ENCODE measurements at regions not wholly inside any gene's neighbourhood (a gene's known extent, or its start where the extent isn't known, plus 50 kb on each side); places are given as distances from the start of the nearest gene placed in this dataset.

DNA sequence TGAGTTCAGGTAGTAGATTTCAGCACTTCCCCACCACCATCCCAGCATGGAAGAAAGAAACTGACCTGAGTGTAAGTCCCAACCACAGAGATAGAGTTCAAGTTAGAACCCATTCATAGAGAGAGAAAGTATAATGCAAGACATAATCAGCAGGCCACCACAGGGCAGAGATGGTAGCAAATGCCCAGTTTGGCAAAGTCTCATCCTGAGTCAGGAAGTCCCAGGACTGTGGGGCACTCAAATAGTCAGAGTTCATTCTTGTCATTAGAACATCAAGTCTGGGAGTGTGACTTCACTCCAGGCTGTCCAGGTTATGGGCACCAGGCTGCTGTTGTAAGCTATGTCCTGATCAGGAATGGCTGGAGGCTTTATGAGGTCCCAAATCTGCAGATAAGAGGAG is 72.0 kb upstream of the USP47 start:
- H3K36me3 ChIP-seq (ENCODE audit: low read depth) = no peaks in the 10 kb centered on the region
- peaks cover 9% of the 10 kb centered on the region for H3K27me3 ChIP-seq (ENCODE audit: insufficient read depth, poor library complexity, severe bottlenecking)
- ATAC-seq (ENCODE audit: low read depth) (no peak), DNase-seq (ENCODE audit: low spot score) (no peak)
- no peak overlapping the region for H3K27ac ChIP-seq (ENCODE audit: poor library complexity, severe bottlenecking)
- H3K4me1 ChIP-seq (ENCODE audit: insufficient read depth, poor library complexity, severe bottlenecking) = no peaks in the 10 kb centered on the region
- no peaks in the 10 kb centered on the region for H3K9me3 ChIP-seq (ENCODE audit: severe bottlenecking)
- TF ChIP-seq, protein P1, sequence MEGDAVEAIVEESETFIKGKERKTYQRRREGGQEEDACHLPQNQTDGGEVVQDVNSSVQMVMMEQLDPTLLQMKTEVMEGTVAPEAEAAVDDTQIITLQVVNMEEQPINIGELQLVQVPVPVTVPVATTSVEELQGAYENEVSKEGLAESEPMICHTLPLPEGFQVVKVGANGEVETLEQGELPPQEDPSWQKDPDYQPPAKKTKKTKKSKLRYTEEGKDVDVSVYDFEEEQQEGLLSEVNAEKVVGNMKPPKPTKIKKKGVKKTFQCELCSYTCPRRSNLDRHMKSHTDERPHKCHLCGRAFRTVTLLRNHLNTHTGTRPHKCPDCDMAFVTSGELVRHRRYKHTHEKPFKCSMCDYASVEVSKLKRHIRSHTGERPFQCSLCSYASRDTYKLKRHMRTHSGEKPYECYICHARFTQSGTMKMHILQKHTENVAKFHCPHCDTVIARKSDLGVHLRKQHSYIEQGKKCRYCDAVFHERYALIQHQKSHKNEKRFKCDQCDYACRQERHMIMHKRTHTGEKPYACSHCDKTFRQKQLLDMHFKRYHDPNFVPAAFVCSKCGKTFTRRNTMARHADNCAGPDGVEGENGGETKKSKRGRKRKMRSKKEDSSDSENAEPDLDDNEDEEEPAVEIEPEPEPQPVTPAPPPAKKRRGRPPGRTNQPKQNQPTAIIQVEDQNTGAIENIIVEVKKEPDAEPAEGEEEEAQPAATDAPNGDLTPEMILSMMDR (IDR thresholded peaks at IDR 0.05; ENCODE audit: poor library complexity, severe bottlenecking) = no peak
- H3K4me3 ChIP-seq (ENCODE audit: severe bottlenecking) = no peak overlapping the region

DNA sequence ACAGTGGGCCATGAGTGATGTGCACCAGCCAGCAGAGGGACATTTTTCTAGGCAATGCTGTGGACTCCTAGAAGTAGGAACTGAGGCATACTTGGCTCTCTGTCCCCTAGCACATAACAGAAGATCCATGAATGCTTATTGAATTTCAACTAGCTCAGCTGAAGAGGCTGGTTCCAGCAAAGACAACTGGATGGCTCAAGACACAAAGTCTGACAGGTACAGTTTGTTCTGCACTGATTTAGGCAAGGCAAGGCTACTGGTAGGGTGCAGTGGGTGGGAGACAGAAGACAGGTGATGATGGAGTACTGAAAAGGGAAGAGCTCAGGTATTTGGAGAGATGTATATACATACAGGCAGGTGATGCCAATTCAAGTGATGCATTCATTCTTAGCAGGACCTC is 72.4 kb upstream of the USP47 start:
- TF ChIP-seq, protein P1 (IDR thresholded peaks at IDR 0.05; ENCODE audit: poor library complexity, severe bottlenecking) = no peak
- Histone ChIP-seq H3K27ac (ENCODE audit: poor library complexity, severe bottlenecking) (no peak overlapping the region), H3K4me1 (ENCODE audit: insufficient read depth, poor library complexity, severe bottlenecking) (no peaks in the 10 kb centered on the region), H3K4me3 (ENCODE audit: severe bottlenecking) (no peak overlapping the region), H3K27me3 (ENCODE audit: insufficient read depth, poor library complexity, severe bottlenecking) (peaks cover 12% of the 10 kb centered on the region), H3K9me3 (ENCODE audit: severe bottlenecking) (no peaks in the 10 kb centered on the region), H3K36me3 (ENCODE audit: low read depth) (no peaks in the 10 kb centered on the region)
- ATAC-seq (ENCODE audit: low read depth) = no peak
- DNase-seq (ENCODE audit: low spot score) = no peak

DNA sequence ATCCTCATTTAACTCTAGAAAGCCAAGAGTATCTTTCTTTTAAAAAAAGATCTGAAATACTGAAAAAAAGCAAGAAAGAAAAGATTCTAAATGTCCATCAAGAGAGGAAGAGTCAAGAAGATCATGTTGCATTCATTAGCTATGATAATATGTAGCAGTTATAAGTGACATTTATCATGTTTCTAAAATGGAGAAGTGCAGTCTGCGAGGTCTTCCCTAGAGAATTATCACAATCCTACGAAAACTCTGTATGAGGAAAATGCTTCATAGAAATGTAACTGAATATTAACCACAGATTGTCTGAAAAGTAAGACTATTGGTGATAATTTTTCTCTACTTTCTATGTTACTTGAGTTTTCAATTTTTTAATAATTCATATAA is 77.4 kb upstream of the USP47 start:
- Histone ChIP-seq H3K9me3 (ENCODE audit: severe bottlenecking) (no peaks in the 10 kb centered on the region), H3K36me3 (ENCODE audit: low read depth) (no peaks in the 10 kb centered on the region), H3K4me1 (ENCODE audit: insufficient read depth, poor library complexity, severe bottlenecking) (no peaks in the 10 kb centered on the region), H3K4me3 (ENCODE audit: severe bottlenecking) (no peak overlapping the region), H3K27ac (ENCODE audit: poor library complexity, severe bottlenecking) (no peak overlapping the region), H3K27me3 (ENCODE audit: insufficient read depth, poor library complexity, severe bottlenecking) (peaks cover 7% of the 10 kb centered on the region)
- ATAC-seq (ENCODE audit: low read depth) (no peak), DNase-seq (ENCODE audit: low spot score) (no peak)
- TF ChIP-seq, protein P1 (IDR thresholded peaks at IDR 0.05; ENCODE audit: poor library complexity, severe bottlenecking) = no peak

DNA sequence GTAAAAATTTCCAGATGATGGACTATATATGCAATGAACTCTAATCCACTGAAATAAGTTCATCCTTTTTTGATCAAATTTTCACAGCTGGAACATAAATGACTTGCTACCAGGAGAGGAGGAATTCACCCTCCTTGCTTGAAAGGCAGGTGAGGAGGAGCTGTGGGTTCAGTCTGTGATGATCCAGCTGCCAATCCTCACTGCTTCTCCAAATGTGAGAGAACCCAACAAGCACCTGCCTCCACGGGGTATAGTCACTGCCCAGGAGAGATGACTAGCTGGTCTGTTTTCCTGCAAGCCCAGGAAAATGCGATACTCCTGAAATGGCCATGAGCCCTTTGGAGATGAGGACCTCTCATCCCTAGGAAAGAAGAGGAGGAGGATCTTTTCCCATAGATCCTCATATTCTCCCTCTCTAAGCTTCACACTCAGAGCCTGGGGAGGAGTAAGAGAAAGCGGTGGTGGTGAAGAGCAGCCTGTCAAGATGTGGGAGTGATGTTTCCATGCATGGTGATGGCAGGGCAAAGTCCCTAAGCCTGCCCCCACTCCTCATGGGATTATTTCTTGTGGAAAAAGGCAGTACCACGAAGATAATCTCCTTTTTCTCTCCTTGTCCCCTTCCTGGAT is 77.9 kb upstream of the USP47 start:
- peaks cover 4% of the 10 kb centered on the region for H3K27me3 ChIP-seq (ENCODE audit: insufficient read depth, poor library complexity, severe bottlenecking)
- ATAC-seq (ENCODE audit: low read depth) = no peak
- H3K4me1 ChIP-seq (ENCODE audit: insufficient read depth, poor library complexity, severe bottlenecking) = no peaks in the 10 kb centered on the region
- H3K27ac ChIP-seq (ENCODE audit: poor library complexity, severe bottlenecking) = no peak overlapping the region
- no peaks in the 10 kb centered on the region for H3K9me3 ChIP-seq (ENCODE audit: severe bottlenecking)
- TF ChIP-seq, protein P1 (IDR thresholded peaks at IDR 0.05; ENCODE audit: poor library complexity, severe bottlenecking) = no peak
- no peak overlapping the region for H3K4me3 ChIP-seq (ENCODE audit: severe bottlenecking)
- no peaks in the 10 kb centered on the region for H3K36me3 ChIP-seq (ENCODE audit: low read depth)
- no peak for DNase-seq (ENCODE audit: low spot score)

DNA sequence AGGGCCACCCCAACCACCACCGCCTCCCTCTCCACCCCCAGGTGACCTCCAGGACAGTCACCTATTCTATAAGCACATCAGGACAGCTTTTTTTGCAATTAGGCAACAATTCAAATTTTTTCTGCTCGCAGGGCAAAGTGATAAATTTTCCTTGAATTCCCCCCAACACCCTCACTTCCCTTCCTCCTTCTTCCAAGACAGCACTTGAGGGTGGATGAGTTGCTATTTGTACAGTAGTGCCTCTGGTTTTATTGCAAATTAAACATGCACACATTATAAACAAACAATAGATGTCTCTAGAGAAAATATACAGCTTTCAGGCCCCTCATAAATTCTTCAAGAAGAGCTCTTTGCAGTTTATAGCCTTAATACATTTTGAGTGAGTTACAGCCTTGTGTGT is 80.9 kb upstream of the USP47 start:
- peaks cover 4% of the 10 kb centered on the region for H3K27me3 ChIP-seq (ENCODE audit: insufficient read depth, poor library complexity, severe bottlenecking)
- no peaks in the 10 kb centered on the region for H3K4me1 ChIP-seq (ENCODE audit: insufficient read depth, poor library complexity, severe bottlenecking)
- no peak for DNase-seq (ENCODE audit: low spot score)
- ATAC-seq (ENCODE audit: low read depth) = no peak
- TF ChIP-seq, protein P1 (IDR thresholded peaks at IDR 0.05; ENCODE audit: poor library complexity, severe bottlenecking) = no peak
- no peak overlapping the region for H3K4me3 ChIP-seq (ENCODE audit: severe bottlenecking)
- no peak overlapping the region for H3K27ac ChIP-seq (ENCODE audit: poor library complexity, severe bottlenecking)
- H3K9me3 ChIP-seq (ENCODE audit: severe bottlenecking) = no peaks in the 10 kb centered on the region
- H3K36me3 ChIP-seq (ENCODE audit: low read depth) = no peaks in the 10 kb centered on the region

Measured in RWPE2 (cell line).